ENCODE measurements at regions not wholly inside any gene's neighbourhood (a gene's known extent, or its start where the extent isn't known, plus 50 kb on each side); places are given as distances from the start of the nearest gene placed in this dataset.

DNA sequence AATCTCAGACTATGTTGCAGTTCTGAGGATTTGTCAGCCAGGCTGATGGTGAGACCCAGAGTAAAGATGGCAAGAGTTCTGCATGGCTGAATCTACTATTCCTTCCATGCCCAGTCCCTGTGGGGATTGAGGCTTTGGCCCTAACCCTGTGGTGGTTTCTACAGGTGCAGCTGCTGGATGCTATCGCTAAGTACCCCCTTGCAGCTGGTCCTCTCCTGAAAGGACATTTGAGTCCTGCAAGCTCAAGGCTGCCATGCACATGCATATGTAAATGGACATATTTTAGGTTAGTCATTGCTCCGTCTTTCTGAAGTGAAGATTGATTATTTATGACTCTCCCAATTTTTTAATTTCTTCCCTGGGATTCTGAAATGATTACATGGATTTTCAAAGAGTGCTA is 1122.2 kb upstream of the CELF2 start:
- TF ChIP-seq, protein P1, sequence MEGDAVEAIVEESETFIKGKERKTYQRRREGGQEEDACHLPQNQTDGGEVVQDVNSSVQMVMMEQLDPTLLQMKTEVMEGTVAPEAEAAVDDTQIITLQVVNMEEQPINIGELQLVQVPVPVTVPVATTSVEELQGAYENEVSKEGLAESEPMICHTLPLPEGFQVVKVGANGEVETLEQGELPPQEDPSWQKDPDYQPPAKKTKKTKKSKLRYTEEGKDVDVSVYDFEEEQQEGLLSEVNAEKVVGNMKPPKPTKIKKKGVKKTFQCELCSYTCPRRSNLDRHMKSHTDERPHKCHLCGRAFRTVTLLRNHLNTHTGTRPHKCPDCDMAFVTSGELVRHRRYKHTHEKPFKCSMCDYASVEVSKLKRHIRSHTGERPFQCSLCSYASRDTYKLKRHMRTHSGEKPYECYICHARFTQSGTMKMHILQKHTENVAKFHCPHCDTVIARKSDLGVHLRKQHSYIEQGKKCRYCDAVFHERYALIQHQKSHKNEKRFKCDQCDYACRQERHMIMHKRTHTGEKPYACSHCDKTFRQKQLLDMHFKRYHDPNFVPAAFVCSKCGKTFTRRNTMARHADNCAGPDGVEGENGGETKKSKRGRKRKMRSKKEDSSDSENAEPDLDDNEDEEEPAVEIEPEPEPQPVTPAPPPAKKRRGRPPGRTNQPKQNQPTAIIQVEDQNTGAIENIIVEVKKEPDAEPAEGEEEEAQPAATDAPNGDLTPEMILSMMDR (IDR thresholded peaks at IDR 0.05; ENCODE audit: insufficient read depth, low read length, poor library complexity, severe bottlenecking) = no peak
- no peak for TF ChIP-seq EZH2phosphoT487 (conservative IDR thresholded peaks at IDR 0.05; ENCODE audit: low read length)
